DOHH2 (cell line): ENCODE measurements at regions not wholly inside any gene's neighbourhood (a gene's known extent, or its start where the extent isn't known, plus 50 kb on each side); places are given as distances from the start of the nearest gene placed in this dataset.

ENCODE experiments used
- EZH2phosphoT487 ChIP-seq: fragments of 200-600 bp; sonication (generic); IDR thresholded peaks from 2 replicates; pipeline ENCODE4 v1.6.1; 2017; ENCODE audit warnings: borderline replicate concordance, mild to moderate bottlenecking, antibody characterized with exemption, low read length, moderate library complexity, mixed read lengths
- TF ChIP-seq, protein P1 (sequence below): fragments of 200-600 bp; sonication (generic); IDR thresholded peaks from one replicate; pipeline ENCODE4 v1.5.1; 2014; ENCODE audit warnings: antibody characterized with exemption, mild to moderate bottlenecking, low read depth, low read length; ENCODE audit not compliant: poor library complexity, severe bottlenecking

DNA sequence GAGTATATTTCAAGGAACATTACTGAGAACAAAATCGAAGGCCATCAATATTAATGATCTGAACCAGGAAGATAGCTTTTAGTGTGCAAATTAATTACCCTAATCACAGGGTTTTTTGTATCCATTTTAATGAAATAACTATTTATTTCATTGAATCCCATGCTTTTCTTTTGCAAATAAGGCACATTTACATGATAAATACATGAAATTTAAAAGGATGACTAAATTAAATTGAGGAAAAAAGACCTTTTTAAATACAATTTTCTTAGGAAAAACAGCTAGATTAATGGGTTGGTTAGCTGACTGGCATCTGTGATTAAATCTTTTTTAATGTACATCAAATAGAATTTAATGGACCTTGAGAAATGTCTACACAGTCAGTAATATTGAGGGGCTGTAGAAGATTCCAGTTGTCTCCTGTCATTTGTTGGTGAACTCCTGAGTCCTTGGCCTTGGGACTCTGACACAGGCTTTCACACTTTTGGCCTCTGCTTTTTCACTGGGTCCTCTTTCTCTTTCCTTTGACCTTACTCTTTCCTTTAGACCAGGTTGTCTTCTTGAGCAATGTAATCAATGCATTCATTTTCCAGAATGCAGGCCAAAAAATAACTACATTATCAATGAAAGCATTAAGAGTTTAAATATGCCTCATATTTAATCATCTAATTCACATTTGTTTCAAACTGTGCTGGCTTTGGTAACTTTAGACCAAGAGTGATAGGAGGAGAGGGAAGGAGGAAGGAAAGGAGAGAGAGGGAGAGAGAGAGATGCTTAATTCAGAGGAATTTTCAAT lies 511.5 kb downstream of the ZNF608 start:
- TF ChIP-seq, protein P1, sequence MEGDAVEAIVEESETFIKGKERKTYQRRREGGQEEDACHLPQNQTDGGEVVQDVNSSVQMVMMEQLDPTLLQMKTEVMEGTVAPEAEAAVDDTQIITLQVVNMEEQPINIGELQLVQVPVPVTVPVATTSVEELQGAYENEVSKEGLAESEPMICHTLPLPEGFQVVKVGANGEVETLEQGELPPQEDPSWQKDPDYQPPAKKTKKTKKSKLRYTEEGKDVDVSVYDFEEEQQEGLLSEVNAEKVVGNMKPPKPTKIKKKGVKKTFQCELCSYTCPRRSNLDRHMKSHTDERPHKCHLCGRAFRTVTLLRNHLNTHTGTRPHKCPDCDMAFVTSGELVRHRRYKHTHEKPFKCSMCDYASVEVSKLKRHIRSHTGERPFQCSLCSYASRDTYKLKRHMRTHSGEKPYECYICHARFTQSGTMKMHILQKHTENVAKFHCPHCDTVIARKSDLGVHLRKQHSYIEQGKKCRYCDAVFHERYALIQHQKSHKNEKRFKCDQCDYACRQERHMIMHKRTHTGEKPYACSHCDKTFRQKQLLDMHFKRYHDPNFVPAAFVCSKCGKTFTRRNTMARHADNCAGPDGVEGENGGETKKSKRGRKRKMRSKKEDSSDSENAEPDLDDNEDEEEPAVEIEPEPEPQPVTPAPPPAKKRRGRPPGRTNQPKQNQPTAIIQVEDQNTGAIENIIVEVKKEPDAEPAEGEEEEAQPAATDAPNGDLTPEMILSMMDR, result no peak
- no peak for TF ChIP-seq EZH2phosphoT487
